HG03432 (cell line): ENCODE measurements at regions not wholly inside any gene's neighbourhood (a gene's known extent, or its start where the extent isn't known, plus 50 kb on each side); places are given as distances from the start of the nearest gene placed in this dataset.
"Not testable (repeated sequence)": the region's sequence is repeated elsewhere in the genome, so short reads cannot be mapped to it uniquely, and the experiment has no call there.

Source experiments
- ATAC-seq: cut with Tn5 transposase; IDR thresholded peaks from one replicate; pipeline ENCODE4 v1.9.1; 2021; ENCODE audit warnings: mild to moderate bottlenecking, moderate library complexity; ENCODE audit not compliant: unreplicated experiment

DNA sequence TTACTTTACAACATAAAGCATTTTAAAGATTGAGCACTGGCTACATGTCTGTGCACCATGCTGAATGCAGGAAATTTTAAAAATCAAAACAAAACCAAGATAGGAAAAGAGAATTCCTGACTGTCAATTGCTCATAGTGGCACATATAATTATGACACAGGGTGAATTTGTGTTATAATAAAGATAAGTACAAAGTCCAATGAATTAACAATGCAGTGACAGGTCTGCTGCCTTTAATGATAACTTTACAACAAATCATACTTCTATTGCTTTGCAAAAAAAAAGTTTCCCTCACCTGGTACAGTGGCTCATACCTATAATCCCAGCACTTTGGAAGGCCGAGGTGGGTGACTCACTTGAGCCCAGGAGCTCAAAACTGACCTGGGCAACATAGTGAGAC lies 93.8 kb upstream of the OSBPL8 start:
- no peak for ATAC-seq

GRCh38 chr12:76664731-76665130 lies 99.2 kb upstream of the ZDHHC17 start:
- ATAC-seq, result no peak

DNA sequence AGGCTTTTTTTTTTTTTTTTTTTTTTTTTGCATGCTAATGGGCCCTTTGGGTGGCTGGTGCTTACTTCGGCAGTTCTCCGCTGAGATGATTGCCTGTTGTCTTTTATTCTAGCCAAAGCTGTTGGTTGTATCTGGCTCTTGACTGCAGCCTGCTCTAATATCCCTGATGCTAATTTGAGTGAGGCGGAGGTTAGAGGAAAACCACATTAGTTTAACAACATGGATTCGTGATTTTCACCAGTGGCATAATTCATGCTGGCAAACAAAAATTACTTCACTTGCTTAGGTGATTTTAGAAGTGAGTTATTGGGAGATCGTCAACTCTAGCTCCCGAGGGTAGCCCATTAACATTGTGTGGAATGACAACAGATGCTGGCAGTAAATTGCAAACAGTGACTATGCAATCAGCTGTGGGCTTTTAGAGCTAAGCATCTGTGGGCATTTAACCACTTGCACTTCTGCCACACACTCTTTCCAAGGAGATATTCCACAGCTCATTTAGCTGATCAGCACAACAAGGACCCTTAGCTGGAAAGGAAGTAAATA lies 97.6 kb upstream of the ZDHHC17 start:
- ATAC-seq, result no peak

DNA sequence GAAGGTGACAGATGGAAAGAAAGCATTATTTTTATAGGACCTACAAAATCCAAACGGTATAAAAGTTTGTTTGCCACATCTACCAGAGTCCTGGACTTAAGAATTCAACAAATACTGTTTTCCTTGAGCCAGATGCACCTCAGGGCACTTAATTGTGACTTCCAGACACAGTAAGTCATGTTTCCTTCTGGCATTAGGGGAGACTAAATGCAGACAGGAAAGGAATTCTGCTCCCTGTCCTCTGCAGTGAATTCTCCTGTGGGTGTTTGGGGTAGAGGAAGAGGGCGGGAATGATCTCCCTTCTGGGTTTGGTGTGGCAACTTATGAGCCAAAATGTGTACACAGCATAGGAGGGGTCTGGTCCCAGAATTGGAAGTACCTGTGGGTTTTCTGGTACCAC lies 93.9 kb upstream of the ZDHHC17 start:
- ATAC-seq, result no peak

DNA sequence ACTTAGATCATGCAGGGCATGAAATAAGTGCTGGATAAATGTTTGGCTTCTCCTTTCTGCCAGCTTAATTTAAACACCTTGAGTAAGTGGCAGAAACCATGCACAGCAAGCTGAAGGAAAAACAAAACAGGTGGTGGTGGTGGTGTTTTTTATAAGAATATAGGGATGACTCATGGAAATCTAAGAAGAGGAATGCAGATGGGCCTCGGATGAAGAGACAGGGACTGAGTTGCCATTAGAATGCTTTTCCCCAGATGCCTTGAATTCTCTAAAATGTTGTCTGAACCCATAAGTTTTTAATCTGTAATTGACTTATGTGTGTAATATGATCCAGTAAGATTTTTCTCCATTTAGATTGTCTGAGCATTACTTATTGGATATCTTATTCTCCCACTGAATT lies 93.1 kb upstream of the ZDHHC17 start:
- no peak for ATAC-seq

DNA sequence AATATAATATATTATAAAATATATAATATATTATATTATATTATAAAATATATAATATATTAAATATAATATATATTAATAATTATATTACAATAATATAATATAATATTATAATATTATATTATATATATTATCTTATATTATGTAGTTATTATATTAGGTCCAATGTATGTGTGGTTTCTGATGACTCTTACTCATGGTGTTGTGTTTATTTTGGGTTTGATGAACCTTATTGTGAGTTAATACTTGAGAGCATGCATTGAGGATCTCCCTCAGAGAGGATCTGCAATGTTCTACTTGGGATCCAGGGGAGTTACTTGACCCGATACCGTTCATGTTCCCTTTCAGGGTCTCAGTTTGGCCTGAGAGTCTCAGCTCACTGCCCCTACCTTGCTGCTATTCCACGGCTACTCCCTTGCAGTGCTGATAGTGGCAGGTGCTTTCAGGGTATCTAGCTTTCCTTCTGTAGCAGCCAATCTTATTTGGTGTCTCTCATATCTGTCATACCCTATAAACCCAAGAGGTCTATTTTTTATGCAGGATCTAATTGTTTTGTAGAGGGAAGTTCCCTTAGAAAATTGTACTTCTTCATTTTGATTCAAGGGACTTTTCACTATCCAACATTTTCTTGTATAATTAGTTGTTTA lies 89.1 kb upstream of the ZDHHC17 start:
- ATAC-seq, result no peak

GRCh38 chr12:76676261-76676660 lies 87.7 kb upstream of the ZDHHC17 start:
- ATAC-seq, result not testable (repeated sequence)

DNA sequence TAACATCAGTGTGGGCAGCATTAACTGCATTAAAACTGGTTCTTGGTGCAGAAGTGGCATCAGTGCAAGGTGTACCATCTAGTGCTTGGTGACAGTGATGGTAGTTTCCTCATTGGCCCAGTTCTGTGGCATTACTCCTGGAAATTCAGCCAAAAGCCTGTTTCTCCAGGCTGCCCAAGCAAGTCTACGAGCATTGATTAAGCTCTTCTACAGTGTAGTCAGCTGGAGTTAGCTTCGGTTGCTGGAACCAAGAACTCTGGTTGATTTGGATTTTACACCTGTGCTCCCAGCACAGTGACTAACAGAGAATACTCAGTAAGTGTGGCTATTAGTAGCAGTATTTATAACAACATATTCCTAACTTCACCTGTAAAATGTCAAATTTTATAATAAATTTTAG lies 84.9 kb upstream of the ZDHHC17 start:
- no peak for ATAC-seq

DNA sequence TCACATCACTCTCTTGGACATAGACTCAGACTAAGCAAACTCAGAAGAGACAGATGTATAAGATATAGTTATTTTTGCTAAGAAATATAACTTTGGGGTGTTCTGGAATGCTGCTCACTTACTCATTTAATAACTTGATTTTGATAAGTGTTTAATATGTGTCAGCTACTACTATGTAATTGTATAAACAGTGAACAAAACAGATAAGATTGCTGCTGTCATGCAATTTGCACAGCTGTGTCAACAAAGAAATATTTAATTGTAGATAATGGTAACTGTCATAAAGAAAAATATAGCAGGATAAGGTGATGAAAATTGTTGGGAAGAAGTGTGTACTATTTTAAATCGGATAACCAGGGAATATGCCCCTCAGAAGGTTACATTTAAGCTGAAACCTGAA lies 84.1 kb upstream of the ZDHHC17 start:
- ATAC-seq, result no peak

DNA sequence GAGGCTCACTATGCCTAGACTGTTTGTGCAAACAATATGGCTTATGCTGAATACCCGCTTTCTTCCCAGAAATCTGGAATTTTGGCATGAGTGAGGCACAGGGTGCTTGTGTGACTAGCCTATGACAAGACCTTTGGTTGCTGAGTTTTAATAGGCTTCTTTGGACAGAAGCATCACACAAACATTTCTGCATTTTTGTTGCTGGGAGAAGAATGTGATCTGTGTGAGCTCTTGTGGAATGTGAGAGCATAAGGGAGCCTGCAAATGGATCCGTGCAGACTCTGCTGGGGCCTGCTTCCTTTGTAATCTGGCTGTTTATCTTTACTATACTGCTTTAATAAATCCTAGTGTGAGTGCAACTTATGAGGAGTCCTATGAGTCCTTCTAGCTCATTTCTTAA lies 83.0 kb upstream of the ZDHHC17 start:
- no peak for ATAC-seq

DNA sequence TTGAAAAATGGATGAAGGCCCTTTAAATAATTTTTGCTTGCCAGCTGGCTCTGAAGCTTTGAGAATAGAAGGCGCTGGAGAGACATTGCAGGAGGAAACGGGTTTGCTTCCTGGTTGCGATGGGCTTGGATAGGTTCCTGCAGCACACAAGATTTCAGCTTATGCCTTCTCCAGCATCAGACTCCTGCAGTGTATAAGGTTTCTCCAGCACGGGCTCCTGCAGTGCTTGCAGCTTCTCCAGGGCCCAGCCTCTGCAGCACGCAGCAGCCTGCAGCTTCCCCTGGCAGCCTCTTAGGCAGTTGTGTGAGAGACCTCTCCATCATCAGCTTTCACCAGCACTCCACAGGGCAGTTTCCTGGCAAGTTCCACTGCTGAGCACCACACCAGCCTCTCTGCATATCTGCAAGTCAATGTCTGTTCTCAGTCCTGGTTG lies 78.7 kb upstream of the ZDHHC17 start:
- no peak for ATAC-seq

DNA sequence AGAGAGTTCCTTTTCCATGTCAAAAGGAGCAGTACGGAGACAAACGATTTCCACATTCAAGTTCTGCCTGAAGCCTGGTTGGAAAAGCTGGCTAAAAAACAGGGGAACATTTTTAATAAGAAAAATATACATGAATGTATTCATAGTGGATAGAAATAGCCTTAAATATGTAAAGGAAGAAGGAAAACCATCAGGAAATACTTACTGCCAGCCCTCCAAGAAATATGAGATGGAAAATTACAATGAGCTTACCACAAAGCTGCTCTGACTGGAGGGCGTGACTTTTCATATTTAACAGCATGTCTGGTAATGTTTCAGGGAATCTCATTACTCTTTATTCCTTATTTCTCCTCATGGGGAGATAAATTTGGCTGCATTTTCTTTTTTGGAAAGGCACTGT lies 75.9 kb upstream of the ZDHHC17 start:
- no peak for ATAC-seq

DNA sequence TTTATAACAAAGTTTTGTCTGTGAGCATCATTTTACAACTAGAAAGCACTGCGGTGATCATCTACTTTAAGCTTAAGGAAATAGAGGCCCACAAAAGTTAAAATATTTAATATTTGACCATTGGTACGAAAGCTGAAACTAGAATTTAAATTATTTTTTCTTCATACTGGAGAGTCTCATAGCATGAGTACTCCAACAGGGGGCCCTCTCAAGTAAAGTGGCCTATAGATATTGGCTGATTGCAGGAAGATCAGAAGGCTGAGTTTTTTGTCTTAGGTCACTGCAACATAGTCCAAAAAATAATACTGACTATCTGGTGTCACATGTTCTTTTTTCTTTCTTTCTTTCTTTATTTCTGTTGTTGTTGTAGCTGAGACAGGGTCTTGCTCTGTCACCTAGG lies 75.3 kb upstream of the ZDHHC17 start:
- no peak for ATAC-seq

- ATAC-seq, result no peak
Measured at GRCh38 chr12:76690921-76691700, 72.8 kb upstream of the ZDHHC17 start.

DNA sequence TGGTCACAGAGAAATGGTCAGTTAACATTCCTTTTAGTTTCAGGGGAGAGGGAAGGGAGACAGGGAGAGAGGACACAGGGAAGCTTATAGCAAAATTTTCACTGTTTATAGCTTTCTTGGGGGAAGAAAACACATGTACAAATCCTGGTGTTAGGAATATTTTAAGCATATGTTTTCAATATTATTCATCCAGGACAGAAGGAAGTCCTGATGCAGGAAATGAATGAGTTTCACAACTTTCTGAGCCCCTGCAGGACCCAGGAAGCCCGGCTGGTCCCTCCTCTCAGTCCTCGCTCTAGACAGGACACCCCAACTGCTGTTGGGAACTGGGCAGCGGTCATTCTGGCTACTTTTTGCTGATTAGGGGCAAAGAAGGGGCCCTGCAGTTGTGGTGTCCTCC lies 71.1 kb upstream of the ZDHHC17 start:
- ATAC-seq, result no peak

DNA sequence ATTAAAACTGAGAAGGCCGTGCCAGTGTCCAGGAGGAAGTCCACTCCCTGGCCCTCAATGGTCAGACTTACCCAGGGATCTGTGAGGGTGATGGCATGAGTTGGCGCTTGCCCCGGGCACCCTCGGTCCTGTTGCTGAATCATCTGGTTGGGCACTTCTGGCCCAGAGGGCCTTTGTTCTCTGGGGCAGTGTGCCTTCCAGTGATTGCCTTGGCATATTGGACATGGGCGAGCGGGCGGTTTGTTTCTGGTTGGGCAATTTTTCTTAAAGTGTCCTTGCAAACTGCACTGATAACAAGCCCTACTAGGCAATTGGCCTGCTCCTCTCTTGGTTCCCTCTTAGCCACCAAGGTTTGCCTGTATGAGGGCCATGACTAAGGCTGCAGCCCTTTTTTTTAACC lies 69.5 kb upstream of the ZDHHC17 start:
- no peak for ATAC-seq

DNA sequence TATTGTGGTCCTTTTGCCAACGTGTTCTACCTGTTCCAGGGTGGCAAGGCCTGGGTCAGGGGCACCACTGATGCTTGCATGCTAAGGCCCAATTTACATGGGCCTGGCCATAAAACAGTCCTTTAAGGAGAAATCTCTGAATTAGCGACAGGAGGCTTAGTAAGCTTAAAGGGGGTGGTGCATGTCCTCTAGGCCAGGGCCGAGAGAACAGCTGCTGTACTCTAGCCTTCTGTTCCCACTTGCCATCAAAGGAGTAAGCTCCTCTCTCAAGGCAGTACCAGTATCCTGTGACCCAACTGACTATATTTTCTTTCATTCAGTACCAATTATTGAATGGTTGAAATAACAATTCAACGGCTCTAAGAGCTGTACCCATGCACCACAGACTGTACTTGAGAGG lies 67.7 kb upstream of the ZDHHC17 start:
- ATAC-seq, result no peak

DNA sequence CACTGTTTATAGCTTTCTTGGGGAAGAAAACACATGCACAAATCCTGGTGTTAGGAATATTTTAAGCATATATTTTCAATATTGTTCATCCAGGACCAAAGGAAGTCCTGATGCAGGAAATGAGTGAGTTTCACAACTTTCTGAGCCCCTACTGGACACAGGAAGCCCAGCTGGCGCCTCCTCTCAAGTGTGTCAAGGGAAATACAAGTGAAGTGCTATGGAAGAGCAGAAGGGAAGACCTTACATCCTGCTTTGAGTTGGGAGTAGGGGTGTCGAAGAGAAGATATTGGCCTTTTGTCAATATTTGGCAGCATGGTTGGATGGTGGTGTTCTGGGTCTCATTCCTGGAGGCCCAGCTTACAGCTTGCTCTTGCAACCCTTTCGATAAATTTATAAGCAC lies 66.1 kb upstream of the ZDHHC17 start:
- ATAC-seq, result no peak

- ATAC-seq, result no peak
Measured at GRCh38 chr12:76698316-76698715, 65.6 kb upstream of the ZDHHC17 start.

DNA sequence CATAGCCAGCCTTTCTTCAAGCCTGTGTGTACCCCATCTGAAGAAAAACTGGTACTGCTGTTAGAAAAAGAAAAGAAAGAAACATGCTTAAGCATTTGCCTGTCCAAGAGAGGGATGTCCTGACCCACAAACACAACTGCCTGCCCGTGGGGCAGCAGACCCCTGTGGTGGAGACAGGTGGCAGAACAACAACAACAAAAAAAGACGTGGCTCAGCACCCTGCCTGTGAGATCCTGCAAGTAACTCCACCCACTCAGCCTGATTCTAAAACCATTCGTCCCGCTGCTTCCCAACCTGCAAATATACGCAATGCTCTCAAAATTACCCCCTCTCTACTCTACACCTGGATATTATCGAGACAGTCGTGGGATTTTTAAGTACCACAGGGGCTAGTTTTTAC lies 64.9 kb upstream of the ZDHHC17 start:
- ATAC-seq, result no peak

DNA sequence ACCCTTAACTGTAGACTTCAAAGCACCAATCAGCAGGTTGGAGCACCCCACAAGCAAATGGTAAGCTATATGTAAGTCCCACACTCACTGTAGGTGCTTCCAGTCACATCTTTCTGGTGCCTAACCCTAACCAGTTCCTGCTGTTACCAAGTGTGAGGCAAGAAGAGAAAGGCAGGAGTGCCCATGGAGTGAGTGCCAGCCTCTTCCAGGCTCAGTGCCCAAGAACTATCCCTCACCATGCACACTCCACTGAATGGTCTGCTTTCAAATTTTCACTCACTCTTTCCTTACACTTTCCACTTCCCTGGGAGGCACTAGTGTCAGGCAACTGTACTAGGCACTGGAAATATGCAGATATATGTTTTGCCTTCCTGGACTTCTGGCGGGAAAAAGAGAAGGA lies 62.2 kb upstream of the ZDHHC17 start:
- no peak for ATAC-seq

GRCh38 chr12:76702946-76703345 lies 61.0 kb upstream of the ZDHHC17 start:
- ATAC-seq, result no peak
